Left cardiac atrium (tissue), 4 donors: ENCODE measurements at regions not wholly inside any gene's neighbourhood (a gene's known extent, or its start where the extent isn't known, plus 50 kb on each side); places are given as distances from the start of the nearest gene placed in this dataset.
"Not testable (repeated sequence)": the region's sequence is repeated elsewhere in the genome, so short reads cannot be mapped to it uniquely, and the experiment has no call there.

Experiments
- ATAC-seq, 2 donors: fragments of 200-7000 bp; cut with Tn5 transposase; one replicate each; pipeline ENCODE4 v1.9.1; 2020; ENCODE audit warnings: mild to moderate bottlenecking in 2 of 2, moderate library complexity in 2 of 2
- DNase-seq: peaks from one replicate; pipeline ENCODE4 v3.0.0-alpha.2; 2020
- intact Hi-C, 2 donors: fragments of 100-400 bp; cut with DNase I; formaldehyde crosslinking; loops; one replicate each; pipeline versions ENCODE4 v1.14.1 to v1.15.1; 2022 to 2023
- donor health status: DM: no; HTN: yes; CAD: no.
- donor health status: DM: no; HTN: yes; CAD: no; lungs with severe emphysema.
- donor health status: DM: yes; HTN: yes; CAD: no.
- donor health status: Dilated cardiomyopathy.

- ATAC-seq (no peak), DNase-seq (no peak)
- intact Hi-C loops: no loop called here
These were observed 220.2 kb downstream of the ASMT start for GRCh38 chrX:1835056-1835455.

GRCh38 chrX:1836683-1837082 lies 221.8 kb downstream of the ASMT start:
- intact Hi-C loops: no loop called here
- ATAC-seq: no peak
- no peak for DNase-seq

GRCh38 chrX:1841746-1842145 lies 226.9 kb downstream of the ASMT start:
- DNase-seq (no peak), ATAC-seq (no peak)
- intact Hi-C loops: no loop called here

GRCh38 chrX:1847000-1847399 lies 232.1 kb downstream of the ASMT start:
- DNase-seq, ATAC-seq, intact Hi-C loops: not testable (repeated sequence)

GRCh38 chrX:1847790-1848189 lies 232.9 kb downstream of the ASMT start:
- intact Hi-C loops, DNase-seq, ATAC-seq: not testable (repeated sequence)

GRCh38 chrX:1851527-1851926 lies 236.7 kb downstream of the ASMT start:
- DNase-seq (no peak), ATAC-seq (no peak)
- intact Hi-C loops: no loop called here

- ATAC-seq (no peak), DNase-seq (no peak)
- intact Hi-C loops: no loop called here
These were observed 237.2 kb downstream of the ASMT start for GRCh38 chrX:1852082-1852481.

- intact Hi-C loops: no loop called here
- DNase-seq (no peak), ATAC-seq (no peak)
These were observed 238.6 kb downstream of the ASMT start for GRCh38 chrX:1853447-1853846.

- DNase-seq (no peak), ATAC-seq (no peak)
- intact Hi-C loops: no loop called here
These were observed 239.1 kb downstream of the ASMT start for GRCh38 chrX:1853916-1854315.

- ATAC-seq, intact Hi-C loops, DNase-seq: not testable (repeated sequence)
These were observed 240.0 kb downstream of the ASMT start for GRCh38 chrX:1854861-1855260.

- DNase-seq, intact Hi-C loops, ATAC-seq: not testable (repeated sequence)
These were observed 244.4 kb downstream of the ASMT start for GRCh38 chrX:1859266-1859665.

GRCh38 chrX:1860936-1861594 lies 246.2 kb downstream of the ASMT start:
- intact Hi-C loops: no loop called here

GRCh38 chrX:1863995-1864394 lies 249.1 kb downstream of the ASMT start:
- intact Hi-C loops, ATAC-seq, DNase-seq: not testable (repeated sequence)

More at GRCh38 chrX:1860936-1861594, 246.2 kb downstream of the ASMT start:
- DNase-seq (no peak), ATAC-seq (no peak)

- intact Hi-C loops: no loop called here
- DNase-seq (no peak), ATAC-seq (no peak)
These were observed 255.6 kb downstream of the ASMT start for GRCh38 chrX:1870421-1870820.

- intact Hi-C loops: no loop called here
- no peak for ATAC-seq
These were observed 257.0 kb downstream of the ASMT start for GRCh38 chrX:1871887-1872286.

GRCh38 chrX:1873671-1874070 lies 258.8 kb downstream of the ASMT start:
- DNase-seq (no peak), ATAC-seq (no peak)
- intact Hi-C loops: no loop called here

More at GRCh38 chrX:1871887-1872286, 257.0 kb downstream of the ASMT start:
- no peak for DNase-seq

GRCh38 chrX:1874416-1874815 lies 259.6 kb downstream of the ASMT start:
- intact Hi-C loops: no loop called here
- no peak for ATAC-seq
- no peak for DNase-seq

- no peak for DNase-seq
These were observed 260.0 kb downstream of the ASMT start for GRCh38 chrX:1874899-1875298.

GRCh38 chrX:1876041-1876440 lies 261.2 kb downstream of the ASMT start:
- no peak for DNase-seq
- intact Hi-C loops: no loop called here
- no peak for ATAC-seq

More at GRCh38 chrX:1874899-1875298, 260.0 kb downstream of the ASMT start:
- intact Hi-C loops: no loop called here
- no peak for ATAC-seq

- DNase-seq: no peak
- ATAC-seq: no peak
- intact Hi-C loops: no loop called here
These were observed 262.9 kb downstream of the ASMT start for GRCh38 chrX:1877780-1878179.
